ENCODE measurements at regions not wholly inside any gene's neighbourhood (a gene's known extent, or its start where the extent isn't known, plus 50 kb on each side); places are given as distances from the start of the nearest gene placed in this dataset.

- TF ChIP-seq TCF7L2 (IDR thresholded peaks at IDR 0.05; ENCODE audit: borderline replicate concordance, extremely low read depth, insufficient read depth, insufficient read length) (no peak), RAD21 (IDR thresholded peaks at IDR 0.05; ENCODE audit: low read depth) (no peak), CBX3 (IDR thresholded peaks at IDR 0.05; ENCODE audit: low read depth) (no peak), CTCF (IDR thresholded peaks at IDR 0.05 in 2 of 3, conservative IDR thresholded peaks at IDR 0.05 in 1 of 3; ENCODE audit: borderline replicate concordance in 1 of 3, insufficient read depth in 1 of 3, low read depth in 2 of 3, low read length in 2 of 3) (no peak), MAX (IDR thresholded peaks at IDR 0.05) (no peak), EZH2 (IDR thresholded peaks at IDR 0.05) (no peak), POLR2A (IDR thresholded peaks at IDR 0.05; ENCODE audit: borderline replicate concordance, extremely low read depth, insufficient read depth, insufficient read length) (no peak), EZH2phosphoT487 (IDR thresholded peaks at IDR 0.05; ENCODE audit: borderline replicate concordance) (no peak), CEBPB (IDR thresholded peaks at IDR 0.05; ENCODE audit: low read depth) (no peak)
Measured at GRCh38 chr5:74506119-74506518, 134.4 kb downstream of the ENC1 start.
